HG02884 (cell line): ENCODE measurements at regions not wholly inside any gene's neighbourhood (a gene's known extent, or its start where the extent isn't known, plus 50 kb on each side); places are given as distances from the start of the nearest gene placed in this dataset.
"Not testable (repeated sequence)": the region's sequence is repeated elsewhere in the genome, so short reads cannot be mapped to it uniquely, and the experiment has no call there.

Experiments
- ATAC-seq: cut with Tn5 transposase; IDR thresholded peaks from one replicate; pipeline ENCODE4 v1.9.1; 2021; ENCODE audit warnings: mild to moderate bottlenecking, moderate library complexity; ENCODE audit not compliant: unreplicated experiment

- no peak for ATAC-seq
Measured at GRCh38 chr2:188787021-188787657, 187.0 kb upstream of the COL3A1 start.

- no peak for ATAC-seq
Measured at GRCh38 chr2:188787658-188788240, 186.4 kb upstream of the COL3A1 start.

GRCh38 chr2:188788621-188789020 is 185.6 kb upstream of the COL3A1 start:
- no peak for ATAC-seq

- ATAC-seq = no peak
Measured at GRCh38 chr2:188789951-188790350, 184.2 kb upstream of the COL3A1 start.

- not testable (repeated sequence) for ATAC-seq
Measured at GRCh38 chr2:188794453-188794852, 179.7 kb upstream of the COL3A1 start.

GRCh38 chr2:188795762-188796161 is 178.4 kb upstream of the COL3A1 start:
- ATAC-seq = no peak

GRCh38 chr2:188797371-188797770 is 176.8 kb upstream of the COL3A1 start:
- no peak for ATAC-seq

GRCh38 chr2:188798159-188798558 is 176.0 kb upstream of the COL3A1 start:
- no peak for ATAC-seq

GRCh38 chr2:188805219-188805618 is 169.0 kb upstream of the COL3A1 start:
- ATAC-seq = no peak

- no peak for ATAC-seq
Measured at GRCh38 chr2:188808947-188809355, 165.2 kb upstream of the COL3A1 start.

- no peak for ATAC-seq
Measured at GRCh38 chr2:188810586-188810985, 163.6 kb upstream of the COL3A1 start.

- no peak for ATAC-seq
Measured at GRCh38 chr2:188811522-188811921, 162.7 kb upstream of the COL3A1 start.

- ATAC-seq = no peak
Measured at GRCh38 chr2:188813315-188813714, 160.9 kb upstream of the COL3A1 start.

GRCh38 chr2:188813857-188814256 is 160.3 kb upstream of the COL3A1 start:
- no peak for ATAC-seq

- ATAC-seq = no peak
Measured at GRCh38 chr2:188819011-188819410, 155.2 kb upstream of the COL3A1 start.

- no peak for ATAC-seq
Measured at GRCh38 chr2:188819792-188820191, 154.4 kb upstream of the COL3A1 start.

GRCh38 chr2:188820576-188820975 is 153.6 kb upstream of the COL3A1 start:
- no peak for ATAC-seq

GRCh38 chr2:188824125-188824524 is 150.0 kb upstream of the COL3A1 start:
- no peak for ATAC-seq

- ATAC-seq = no peak
Measured at GRCh38 chr2:188833331-188833730, 140.8 kb upstream of the COL3A1 start.

GRCh38 chr2:188833799-188834198 is 140.4 kb upstream of the COL3A1 start:
- no peak for ATAC-seq

GRCh38 chr2:188835006-188835405 is 139.2 kb upstream of the COL3A1 start:
- no peak for ATAC-seq

- no peak for ATAC-seq
Measured at GRCh38 chr2:188835821-188836220, 138.4 kb upstream of the COL3A1 start.

GRCh38 chr2:188845692-188846091 is 128.5 kb upstream of the COL3A1 start:
- ATAC-seq = no peak
